NCI-H524 (cell line): ENCODE measurements at regions not wholly inside any gene's neighbourhood (a gene's known extent, or its start where the extent isn't known, plus 50 kb on each side); places are given as distances from the start of the nearest gene placed in this dataset.
A peak's percentile ranks its signal among the peaks of the same experiment; 100 is the strongest.

ENCODE experiments used
- DNase-seq, 2 experiments: peaks; one replicate each; lab custom pipeline; 2025; lab: John Stamatoyannopoulos, UW

DNA sequence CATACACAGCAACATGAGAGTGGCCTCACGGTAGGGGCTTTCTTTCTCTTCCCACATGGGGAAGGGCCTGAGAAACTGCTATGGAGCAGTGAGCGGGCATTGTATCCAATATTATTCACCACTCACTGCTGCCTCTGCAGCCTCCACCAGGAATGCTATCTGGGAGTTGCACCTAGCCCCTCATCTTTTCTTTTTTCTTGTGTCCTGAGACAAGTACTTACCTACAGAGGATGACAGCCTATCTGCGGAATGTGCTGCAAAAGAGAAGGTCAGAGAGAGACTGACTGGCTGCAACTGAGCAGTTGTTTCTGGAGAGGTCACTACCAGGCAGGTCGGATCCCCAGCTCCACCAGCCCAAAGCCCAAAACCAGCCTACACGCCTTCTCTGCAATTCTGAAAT is 52.1 kb upstream of the HTATIP2 start:
- DNase-seq = no peak

DNA sequence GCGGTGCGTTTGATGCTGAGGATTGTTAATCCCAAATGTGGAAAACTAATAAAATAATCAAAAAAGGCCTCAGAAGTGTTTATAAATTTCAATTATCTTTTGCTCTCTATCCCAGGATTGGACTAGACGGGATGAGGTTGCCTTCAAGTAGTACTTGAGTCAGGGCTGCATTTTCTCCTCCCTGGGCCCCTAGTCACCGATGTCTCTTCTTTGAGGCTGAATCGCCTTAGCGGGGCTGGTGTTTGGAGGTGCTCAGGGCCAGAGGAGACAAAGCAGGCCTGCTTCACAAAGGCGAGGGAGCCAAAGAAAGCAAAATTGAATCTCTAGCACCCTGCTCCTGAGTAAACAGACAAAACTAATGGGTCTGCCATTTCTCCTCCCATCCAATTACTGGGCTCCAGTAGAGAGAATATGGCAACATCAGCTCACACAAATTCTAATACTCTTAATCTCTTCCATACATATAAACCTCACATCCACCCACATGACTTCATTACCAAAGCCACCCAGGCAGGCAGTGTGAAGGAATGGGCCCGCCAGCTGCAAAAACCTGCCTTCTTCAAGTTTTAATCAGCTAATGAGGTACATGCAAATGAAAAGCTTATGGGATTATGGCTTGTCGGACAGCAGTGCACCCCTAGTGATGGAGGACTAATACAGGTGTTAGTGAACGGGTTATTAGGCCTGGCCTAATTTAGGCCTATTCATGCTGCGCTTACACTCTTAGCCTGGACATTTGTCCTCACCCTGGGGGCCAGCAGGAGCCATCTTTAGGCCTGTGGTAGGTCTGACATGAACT is 52.7 kb upstream of the HTATIP2 start:
- peak; percentile 4 to 79 for DNase-seq

- DNase-seq = no peak
Observed at GRCh38 chr11:20310137-20310536, 53.4 kb upstream of the HTATIP2 start.

DNA sequence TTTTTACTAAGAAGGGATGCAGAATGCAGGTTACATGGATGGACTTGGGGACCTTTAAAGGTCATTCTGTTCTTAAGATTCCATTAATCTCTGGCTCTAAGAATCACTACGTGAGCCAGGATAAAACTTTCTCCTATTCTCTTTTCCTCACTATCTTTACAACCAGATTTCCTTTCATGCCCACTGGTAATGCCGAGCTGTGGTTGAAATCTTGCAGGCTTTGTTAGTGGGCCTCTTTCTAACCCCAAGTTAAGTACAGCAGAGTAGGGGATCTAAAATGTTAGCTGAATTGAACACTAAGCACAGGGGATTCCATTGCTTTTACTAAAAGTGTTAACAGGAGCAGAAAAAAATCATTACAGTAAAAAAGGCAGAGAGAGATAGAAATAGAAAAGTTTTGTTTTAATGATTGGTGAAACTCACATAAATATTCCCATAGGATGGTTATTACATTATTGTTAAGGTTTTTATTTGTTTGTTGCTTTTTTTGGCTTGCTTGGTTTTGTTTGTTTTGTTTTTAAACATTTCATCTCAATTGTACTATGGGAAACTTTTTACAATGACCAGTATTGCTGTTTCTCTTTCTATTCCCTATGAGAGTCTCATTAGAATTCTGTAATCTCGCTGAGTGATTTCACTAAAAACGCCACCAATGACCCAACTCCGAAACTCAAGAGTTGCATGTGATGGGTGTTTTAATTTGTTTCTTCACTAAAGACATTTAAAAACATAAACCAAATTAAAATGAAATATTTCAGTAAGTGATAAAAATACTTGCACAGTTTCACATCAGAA is 54.1 kb upstream of the HTATIP2 start:
- DNase-seq = no peak

GRCh38 chr11:20308601-20309000 is 54.9 kb upstream of the HTATIP2 start:
- peak; percentile 42 to 73 for DNase-seq

- DNase-seq = peak; percentile 28 to 83
Observed at GRCh38 chr11:20303391-20303965, 60.0 kb upstream of the HTATIP2 start.

- DNase-seq = no peak
Observed at GRCh38 chr11:20293992-20294391, 69.5 kb upstream of the HTATIP2 start.

- DNase-seq = no peak
Observed at GRCh38 chr11:20293531-20293930, 70.0 kb upstream of the HTATIP2 start.

- DNase-seq = no peak
Observed at GRCh38 chr11:20289732-20290131, 73.8 kb upstream of the HTATIP2 start.

DNA sequence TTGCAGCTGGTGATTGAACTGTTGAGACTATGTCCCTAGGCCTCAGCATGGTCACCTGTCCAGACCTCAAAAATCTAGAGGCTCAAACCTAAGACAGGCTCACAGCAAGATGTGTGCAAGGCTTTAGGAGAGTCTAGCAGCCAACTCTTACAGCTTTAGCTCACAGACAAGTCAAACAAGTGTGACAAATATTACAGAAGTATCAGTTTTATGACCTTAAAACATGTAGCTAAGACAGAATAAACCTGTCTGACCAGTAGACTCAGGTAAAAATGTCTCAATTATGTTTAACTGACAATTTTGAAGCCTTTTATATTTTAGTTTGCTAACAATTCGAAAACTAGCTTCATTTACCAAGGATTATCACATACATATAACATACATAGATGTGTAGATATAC is 80.0 kb upstream of the HTATIP2 start:
- no peak for DNase-seq

DNA sequence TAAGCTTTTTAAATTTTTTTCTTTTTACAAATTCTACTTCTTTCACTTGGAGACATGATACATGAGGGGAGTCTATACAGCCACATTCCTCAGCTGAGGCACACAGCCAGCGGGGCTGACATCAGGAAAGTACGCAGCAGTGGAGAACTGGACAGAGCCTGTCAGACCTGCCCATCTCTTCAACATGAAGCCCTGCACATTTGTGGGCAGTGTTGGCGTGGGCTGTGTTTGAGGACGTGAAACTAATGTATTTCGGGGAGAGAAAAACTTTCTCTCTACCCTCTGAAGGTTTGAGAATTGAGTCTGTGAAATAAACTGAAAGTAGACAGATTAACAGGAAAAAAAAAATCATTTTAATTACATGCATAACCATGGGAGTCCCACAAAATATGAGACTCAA is 84.8 kb upstream of the HTATIP2 start:
- no peak for DNase-seq

DNA sequence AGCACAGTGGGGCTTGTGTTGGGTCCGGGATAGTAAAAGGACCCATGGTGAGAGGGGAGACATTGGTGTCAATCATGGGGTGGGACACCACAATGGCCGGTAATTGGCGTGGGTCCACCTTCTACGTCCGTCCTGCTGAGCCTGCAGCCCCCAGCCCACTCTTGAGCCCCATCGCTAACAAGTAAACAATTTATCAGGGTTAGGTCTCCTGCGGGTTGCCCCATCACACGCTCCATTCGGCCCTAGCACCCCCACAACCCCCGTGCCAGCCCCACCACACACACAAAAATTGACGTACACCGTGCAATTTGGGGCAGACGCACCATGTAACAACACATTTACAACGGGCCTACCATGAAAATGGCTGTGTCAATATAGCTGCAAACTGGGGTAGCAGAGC is 86.5 kb upstream of the HTATIP2 start:
- DNase-seq = no peak

GRCh38 chr11:20275987-20276965 is 87.2 kb upstream of the HTATIP2 start:
- peak; percentile 1 to 34 for DNase-seq

DNA sequence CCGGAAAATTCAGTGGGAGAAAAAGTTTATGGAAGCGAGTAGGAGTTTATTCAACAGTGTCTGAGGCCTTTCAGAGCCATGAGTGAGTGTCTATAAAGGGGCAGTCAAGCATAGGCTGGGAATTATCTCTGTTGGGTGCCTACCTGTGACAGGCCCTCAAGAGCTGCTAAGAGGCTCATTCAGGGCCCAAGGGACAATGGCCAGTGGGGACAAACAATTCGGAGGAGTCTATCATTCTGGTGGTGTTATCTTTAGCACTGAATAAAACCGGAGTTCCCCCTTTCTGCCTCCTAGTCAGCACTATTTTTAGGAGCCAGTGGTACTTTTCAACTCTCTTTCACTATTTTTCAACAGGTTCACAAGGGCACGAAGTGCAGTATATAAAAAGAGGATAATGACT is 89.5 kb upstream of the HTATIP2 start:
- peak in 1 of 2 experiments; percentile 25 for DNase-seq

- no peak for DNase-seq
Observed at GRCh38 chr11:20261526-20261925, 101.3 kb upstream of the DBX1 start.

DNA sequence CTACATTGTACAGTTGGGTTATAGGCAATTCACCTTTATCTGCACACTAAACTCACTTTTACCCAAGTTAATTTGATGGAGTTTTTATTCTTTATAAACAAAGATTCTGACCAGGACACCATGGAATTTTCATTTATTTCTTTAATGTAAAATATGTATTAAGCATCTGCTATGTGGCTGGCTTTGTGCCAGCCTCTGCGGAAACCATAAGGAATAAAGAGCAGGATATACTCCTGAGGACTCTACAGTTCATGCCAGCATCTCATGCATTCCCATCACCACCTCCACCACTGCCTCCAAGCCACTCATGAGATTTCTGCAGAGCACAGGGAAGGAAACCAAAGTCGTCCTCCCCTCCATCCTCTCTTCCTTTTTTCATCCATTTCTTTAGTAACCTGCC is 100.0 kb upstream of the DBX1 start:
- DNase-seq = no peak

DNA sequence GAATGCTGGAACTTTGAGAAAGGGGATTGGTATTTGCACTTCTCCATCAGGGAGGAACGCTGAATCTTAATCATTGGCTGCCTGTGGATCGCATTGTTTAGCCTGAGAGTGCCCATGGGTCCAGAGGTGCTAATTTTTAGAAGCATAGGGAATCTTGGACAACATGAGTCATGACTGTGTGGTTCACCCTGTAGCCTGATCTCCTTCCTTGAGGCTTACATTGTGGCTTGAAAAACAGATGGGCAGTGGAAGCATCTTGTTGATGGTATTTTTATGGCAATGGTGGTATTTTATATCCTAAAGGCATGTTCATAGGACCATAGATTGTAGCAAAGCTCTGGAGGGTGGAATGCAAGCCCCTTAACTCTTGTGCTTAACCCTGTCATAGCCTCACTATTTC is 99.2 kb upstream of the DBX1 start:
- DNase-seq = no peak

GRCh38 chr11:20258376-20258895 is 98.2 kb upstream of the DBX1 start:
- DNase-seq = peak; percentile 74 to 88

DNA sequence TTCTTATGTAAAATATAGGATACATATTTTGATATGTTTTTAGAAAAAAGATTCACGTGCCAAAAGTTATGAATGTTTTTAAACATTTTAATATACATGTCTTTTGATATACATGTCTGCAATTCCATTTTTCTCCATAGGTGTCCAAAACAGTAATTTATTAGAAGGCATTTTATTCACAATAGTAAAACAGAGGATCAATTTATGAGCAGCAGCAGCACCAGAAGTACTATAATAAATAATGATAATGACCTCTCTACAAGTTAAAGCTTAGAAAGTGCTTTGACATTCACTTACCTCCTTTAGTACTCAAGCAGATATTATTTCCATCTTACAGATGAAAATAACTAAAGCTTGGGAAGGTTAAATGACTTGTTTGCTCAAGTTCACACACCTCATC is 96.7 kb upstream of the DBX1 start:
- no peak for DNase-seq

DNA sequence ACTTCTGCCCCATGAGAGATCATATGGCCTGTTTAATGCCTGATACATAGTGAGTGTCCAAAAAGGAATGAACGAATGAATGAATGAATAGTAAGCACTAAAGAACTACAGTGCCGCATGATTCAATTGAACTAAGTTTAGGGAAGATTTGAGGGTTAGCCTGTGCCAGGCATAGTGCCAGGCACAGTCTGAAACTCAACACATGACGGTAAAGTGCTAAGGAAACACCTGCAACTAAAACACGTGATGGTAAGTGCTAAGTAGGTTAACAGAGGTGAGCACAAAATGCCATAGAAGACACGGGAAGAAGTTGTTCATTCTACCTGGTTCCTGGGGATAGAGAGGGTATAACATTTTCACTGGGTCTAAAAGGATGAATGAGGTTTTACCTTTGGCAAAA is 93.5 kb upstream of the DBX1 start:
- no peak for DNase-seq

- DNase-seq = no peak
Observed at GRCh38 chr11:20251496-20251895, 91.2 kb upstream of the DBX1 start.
